ENCODE measurements at regions not wholly inside any gene's neighbourhood (a gene's known extent, or its start where the extent isn't known, plus 50 kb on each side); places are given as distances from the start of the nearest gene placed in this dataset.

GRCh38 chr12:131611416-131612091 lies 99.3 kb upstream of the SFSWAP start:
- intact Hi-C loops (cut with DNase I) = no loop called here
- peak; percentile 65 for DNase-seq (ENCODE audit: low spot score)

GRCh38 chr12:131612092-131612755 lies 98.7 kb upstream of the SFSWAP start:
- intact Hi-C loops (cut with DNase I) = no loop called here
- peak; percentile 74 for DNase-seq (ENCODE audit: low spot score)

GRCh38 chr12:131613186-131613585 lies 97.7 kb upstream of the SFSWAP start:
- DNase-seq (ENCODE audit: low spot score) = no peak
- intact Hi-C loops (cut with DNase I) = no loop called here

GRCh38 chr12:131613678-131614077 lies 97.2 kb upstream of the SFSWAP start:
- DNase-seq (ENCODE audit: low spot score) = no peak
- intact Hi-C loops (cut with DNase I) = no loop called here

- intact Hi-C loops (cut with DNase I) = no loop called here
- DNase-seq (ENCODE audit: low spot score) = peak; percentile 43
Measured at GRCh38 chr12:131615326-131616042, 95.4 kb upstream of the SFSWAP start.

- intact Hi-C loops (cut with DNase I) = no loop called here
- DNase-seq (ENCODE audit: low spot score) = peak; percentile 43
Measured at GRCh38 chr12:131616043-131616700, 94.7 kb upstream of the SFSWAP start.

- DNase-seq (ENCODE audit: low spot score) = peak; percentile 63
- intact Hi-C loops (cut with DNase I) = no loop called here
Measured at GRCh38 chr12:131616738-131617137, 94.2 kb upstream of the SFSWAP start.

GRCh38 chr12:131617179-131617578 lies 93.7 kb upstream of the SFSWAP start:
- intact Hi-C loops (cut with DNase I) = no loop called here
- peak; percentile 41 for DNase-seq (ENCODE audit: low spot score)

GRCh38 chr12:131617596-131618302 lies 93.1 kb upstream of the SFSWAP start:
- intact Hi-C loops (cut with DNase I) = no loop called here
- peak; percentile 74 for DNase-seq (ENCODE audit: low spot score)

- intact Hi-C loops (cut with DNase I) = no loop called here
- no peak for DNase-seq (ENCODE audit: low spot score)
Measured at GRCh38 chr12:131618303-131618658, 92.6 kb upstream of the SFSWAP start.

- DNase-seq (ENCODE audit: low spot score) = no peak
- intact Hi-C loops (cut with DNase I) = no loop called here
Measured at GRCh38 chr12:131618701-131619100, 92.2 kb upstream of the SFSWAP start.

- intact Hi-C loops (cut with DNase I) = no loop called here
- peak; percentile 28 for DNase-seq (ENCODE audit: low spot score)
Measured at GRCh38 chr12:131619106-131619642, 91.7 kb upstream of the SFSWAP start.

- DNase-seq (ENCODE audit: low spot score) = peak; percentile 72
- intact Hi-C loops (cut with DNase I) = loop anchor here in 1 of 2 donors (1.0 kb wide), 1 partner anchor 26 kb away; no protein-coding TSS in a partner anchor
Measured at GRCh38 chr12:131619736-131620506, 91.0 kb upstream of the SFSWAP start.

GRCh38 chr12:131620520-131620919 lies 90.4 kb upstream of the SFSWAP start:
- intact Hi-C loops (cut with DNase I) = loop anchor here in 1 of 2 donors (1.0 kb wide), 1 partner anchor 26 kb away; no protein-coding TSS in a partner anchor

GRCh38 chr12:131620946-131621681 lies 89.8 kb upstream of the SFSWAP start:
- DNase-seq (ENCODE audit: low spot score) = peak; percentile 65

More at GRCh38 chr12:131620520-131620919, 90.4 kb upstream of the SFSWAP start:
- peak; percentile 29 for DNase-seq (ENCODE audit: low spot score)

GRCh38 chr12:131621701-131622421 lies 89.0 kb upstream of the SFSWAP start:
- peak; percentile 73 for DNase-seq (ENCODE audit: low spot score)
- intact Hi-C loops (cut with DNase I) = no loop called here

More at GRCh38 chr12:131620946-131621681, 89.8 kb upstream of the SFSWAP start:
- intact Hi-C loops (cut with DNase I) = loop anchor here in 1 of 2 donors (1.0 kb wide), 1 partner anchor 25 kb away; no protein-coding TSS in a partner anchor

Measured in posterior vena cava (tissue), 2 donors.